ENCODE measurements at regions not wholly inside any gene's neighbourhood (a gene's known extent, or its start where the extent isn't known, plus 50 kb on each side); places are given as distances from the start of the nearest gene placed in this dataset.
"Not testable (repeated sequence)": the region's sequence is repeated elsewhere in the genome, so short reads cannot be mapped to it uniquely, and the experiment has no call there.

DNA sequence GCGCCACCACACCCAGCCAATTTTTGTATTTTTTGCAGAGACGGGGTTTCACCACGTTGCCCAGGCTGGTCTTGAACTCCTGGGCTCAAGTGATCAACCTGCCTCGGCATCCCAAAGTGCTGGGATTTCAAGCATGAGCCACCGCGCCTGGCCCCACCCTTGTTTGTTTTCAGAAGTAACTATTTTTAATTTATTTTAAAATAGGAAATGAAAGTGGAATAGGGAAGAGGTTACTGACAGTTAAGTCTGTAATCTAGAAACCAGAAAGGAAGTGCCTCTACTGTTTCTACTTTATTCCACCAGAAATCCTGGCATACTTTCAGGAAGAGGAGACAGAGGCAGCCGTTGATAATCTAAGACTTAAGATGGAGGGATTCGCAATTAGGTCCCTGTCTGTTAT lies 225.6 kb downstream of the TANC2 start:
- H2AFZ ChIP-seq (ENCODE audit: low read length, unreplicated experiment), result no peak overlapping the region
- peaks cover 8% of the 10 kb centered on the region for H3K79me2 ChIP-seq (ENCODE audit: control insufficient read depth, insufficient read depth, low read length, unreplicated experiment)
- no peak overlapping the region for H3K27ac ChIP-seq (ENCODE audit: low read depth, low read length)
- no peak overlapping the region for H3K4me3 ChIP-seq (ENCODE audit: low read depth, low read length)
- peaks cover 22% of the 10 kb centered on the region for H3K4me1 ChIP-seq (ENCODE audit: control insufficient read depth, insufficient read depth, low read length, unreplicated experiment)
- peaks cover 8% of the 10 kb centered on the region; the same call in 1 of the 2 replicates for H3K36me3 ChIP-seq (ENCODE audit: insufficient read depth, low read length)
- H3K27me3 ChIP-seq (ENCODE audit: insufficient read depth, low read length), result no peaks in the 10 kb centered on the region

- H3K79me2 ChIP-seq (ENCODE audit: control insufficient read depth, insufficient read depth, low read length, unreplicated experiment), result peaks cover 8% of the 10 kb centered on the region
Measured at GRCh38 chr17:63193827-63194226, 227.8 kb downstream of the TANC2 start.

DNA sequence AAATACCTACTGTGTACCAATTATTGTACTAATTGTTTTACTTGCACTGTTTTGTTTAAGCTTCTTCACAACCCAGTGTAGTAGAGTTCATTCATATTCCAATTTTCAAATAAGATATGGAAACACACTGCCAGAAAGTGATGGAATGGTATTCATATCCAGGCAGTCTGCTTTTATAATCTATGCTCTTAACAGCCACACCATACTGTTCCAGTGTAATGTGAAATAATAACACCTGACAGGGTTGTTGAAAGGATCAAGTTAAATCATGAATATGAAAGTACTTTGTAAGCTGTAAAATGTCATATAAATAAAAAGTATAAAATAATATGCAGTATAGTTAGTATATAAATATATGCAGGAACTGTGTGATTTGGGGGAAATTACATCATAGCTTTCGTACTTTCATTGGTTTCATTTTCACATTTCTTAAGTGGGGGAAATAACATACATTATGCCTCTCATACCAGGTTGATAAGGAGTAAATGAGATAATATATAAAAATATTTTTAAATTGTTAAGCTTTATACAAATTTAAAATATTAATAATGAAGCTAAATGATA lies 230.8 kb downstream of the TANC2 start:
- H3K79me2 ChIP-seq (ENCODE audit: control insufficient read depth, insufficient read depth, low read length, unreplicated experiment), result peaks cover 7% of the 10 kb centered on the region
- H3K27me3 ChIP-seq (ENCODE audit: insufficient read depth, low read length), result no peaks in the 10 kb centered on the region
- peaks cover 20% of the 10 kb centered on the region; the same call in 1 of the 2 replicates for H3K36me3 ChIP-seq (ENCODE audit: insufficient read depth, low read length)

More at GRCh38 chr17:63193827-63194226, 227.8 kb downstream of the TANC2 start:
- no peak overlapping the region for H3K27ac ChIP-seq (ENCODE audit: low read depth, low read length)
- H3K36me3 ChIP-seq (ENCODE audit: insufficient read depth, low read length), result peaks cover 8% of the 10 kb centered on the region; the same call in 1 of the 2 replicates
- H3K4me3 ChIP-seq (ENCODE audit: low read depth, low read length), result no peak overlapping the region
- H2AFZ ChIP-seq (ENCODE audit: low read length, unreplicated experiment), result no peak overlapping the region
- H3K4me1 ChIP-seq (ENCODE audit: control insufficient read depth, insufficient read depth, low read length, unreplicated experiment), result peaks cover 13% of the 10 kb centered on the region
- no peaks in the 10 kb centered on the region for H3K27me3 ChIP-seq (ENCODE audit: insufficient read depth, low read length)

DNA sequence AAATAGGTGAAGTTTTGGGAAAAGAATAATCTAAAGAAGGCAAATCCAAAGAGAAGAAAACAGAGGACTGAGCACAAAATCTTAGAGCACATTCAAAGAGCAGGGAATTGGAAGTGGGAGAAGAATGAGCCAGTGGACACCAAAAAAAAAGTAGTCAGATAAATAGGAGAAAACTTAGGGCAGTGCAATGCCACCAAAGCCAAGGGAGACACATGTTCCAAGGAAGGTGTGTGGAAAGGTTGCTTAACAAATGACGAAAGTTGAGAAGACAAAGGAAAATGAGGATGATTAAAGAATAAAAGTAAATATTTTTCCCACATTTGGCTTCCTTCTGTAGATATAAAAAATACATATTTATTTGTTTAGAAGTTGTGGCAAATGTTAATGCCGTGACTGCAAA lies 237.6 kb downstream of the TANC2 start:
- Histone ChIP-seq H3K4me3 (ENCODE audit: low read depth, low read length) (no peak overlapping the region), H3K27ac (ENCODE audit: low read depth, low read length) (no peak overlapping the region), H3K27me3 (ENCODE audit: insufficient read depth, low read length) (no peaks in the 10 kb centered on the region), H3K36me3 (ENCODE audit: insufficient read depth, low read length) (peaks cover 31% of the 10 kb centered on the region), H3K79me2 (ENCODE audit: control insufficient read depth, insufficient read depth, low read length, unreplicated experiment) (no peaks in the 10 kb centered on the region), H3K4me1 (ENCODE audit: control insufficient read depth, insufficient read depth, low read length, unreplicated experiment) (no peaks in the 10 kb centered on the region), H2AFZ (ENCODE audit: low read length, unreplicated experiment) (no peak overlapping the region)

More for the DNA sequence above, 230.8 kb downstream of the TANC2 start:
- H3K27ac ChIP-seq (ENCODE audit: low read depth, low read length), result no peak overlapping the region
- no peak overlapping the region for H2AFZ ChIP-seq (ENCODE audit: low read length, unreplicated experiment)
- H3K4me3 ChIP-seq (ENCODE audit: low read depth, low read length), result no peak overlapping the region
- peaks cover 3% of the 10 kb centered on the region for H3K4me1 ChIP-seq (ENCODE audit: control insufficient read depth, insufficient read depth, low read length, unreplicated experiment)

DNA sequence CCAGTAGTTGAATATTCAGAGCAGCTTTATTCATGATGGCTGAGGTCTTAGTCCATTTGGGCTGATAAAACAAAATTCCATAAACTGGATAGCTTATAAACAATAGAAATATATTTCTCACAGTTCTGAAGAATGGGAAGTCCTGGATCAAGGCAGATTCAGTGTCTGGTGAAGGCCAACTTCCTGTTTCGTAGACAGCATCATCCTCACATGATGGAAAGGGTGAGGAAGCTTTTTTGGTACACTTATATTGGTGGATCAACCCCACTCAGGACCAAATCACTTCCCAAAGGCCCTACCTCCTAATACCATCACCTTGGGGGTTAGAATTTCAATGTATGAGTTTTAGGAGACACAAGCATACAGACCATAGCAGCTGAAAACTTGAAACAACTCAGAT lies 224.2 kb downstream of the CYB561 start:
- Histone ChIP-seq H3K79me2 (ENCODE audit: control insufficient read depth, insufficient read depth, low read length, unreplicated experiment) (no peaks in the 10 kb centered on the region), H3K27ac (ENCODE audit: low read depth, low read length) (no peak overlapping the region), H3K4me1 (ENCODE audit: control insufficient read depth, insufficient read depth, low read length, unreplicated experiment) (no peaks in the 10 kb centered on the region), H3K4me3 (ENCODE audit: low read depth, low read length) (no peak overlapping the region), H3K36me3 (ENCODE audit: insufficient read depth, low read length) (peaks cover 6% of the 10 kb centered on the region; the same call in 1 of the 2 replicates), H3K27me3 (ENCODE audit: insufficient read depth, low read length) (no peaks in the 10 kb centered on the region), H2AFZ (ENCODE audit: low read length, unreplicated experiment) (no peak overlapping the region)

DNA sequence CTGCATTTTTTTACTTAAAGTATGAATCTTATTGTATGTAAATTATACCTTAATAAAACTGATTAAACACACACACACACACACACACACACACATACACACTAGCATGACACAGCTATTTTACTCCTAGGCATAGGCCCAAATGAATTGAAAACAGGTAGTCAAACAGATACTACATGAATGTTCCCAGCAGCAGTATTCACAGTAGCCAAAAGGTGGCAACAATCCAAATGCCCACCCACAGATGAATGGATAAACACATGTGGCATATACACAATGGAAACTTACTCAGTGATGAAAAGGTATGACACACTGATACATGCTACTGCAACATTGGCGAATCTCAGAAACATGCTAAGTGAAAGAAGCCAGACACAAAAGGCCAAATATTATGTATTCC lies 223.5 kb downstream of the CYB561 start:
- Histone ChIP-seq H3K4me1 (ENCODE audit: control insufficient read depth, insufficient read depth, low read length, unreplicated experiment) (no peaks in the 10 kb centered on the region), H3K27ac (ENCODE audit: low read depth, low read length) (no peak overlapping the region), H3K79me2 (ENCODE audit: control insufficient read depth, insufficient read depth, low read length, unreplicated experiment) (peaks cover 4% of the 10 kb centered on the region), H3K4me3 (ENCODE audit: low read depth, low read length) (no peak overlapping the region), H3K36me3 (ENCODE audit: insufficient read depth, low read length) (peaks cover 6% of the 10 kb centered on the region; the same call in 1 of the 2 replicates), H3K27me3 (ENCODE audit: insufficient read depth, low read length) (no peaks in the 10 kb centered on the region), H2AFZ (ENCODE audit: low read length, unreplicated experiment) (no peak overlapping the region)

- peaks cover 7% of the 10 kb centered on the region for H3K79me2 ChIP-seq (ENCODE audit: control insufficient read depth, insufficient read depth, low read length, unreplicated experiment)
- no peaks in the 10 kb centered on the region for H3K27me3 ChIP-seq (ENCODE audit: insufficient read depth, low read length)
- no peak overlapping the region for H3K27ac ChIP-seq (ENCODE audit: low read depth, low read length)
- H3K4me1 ChIP-seq (ENCODE audit: control insufficient read depth, insufficient read depth, low read length, unreplicated experiment), result no peaks in the 10 kb centered on the region
- peaks cover 6% of the 10 kb centered on the region; the same call in 1 of the 2 replicates for H3K36me3 ChIP-seq (ENCODE audit: insufficient read depth, low read length)
- H3K4me3 ChIP-seq (ENCODE audit: low read depth, low read length), result no peak overlapping the region
- H2AFZ ChIP-seq (ENCODE audit: low read length, unreplicated experiment), result no peak overlapping the region
Measured at GRCh38 chr17:63223212-63223911, 222.7 kb downstream of the CYB561 start.

GRCh38 chr17:63224644-63225043 lies 221.5 kb downstream of the CYB561 start:
- Histone ChIP-seq H2AFZ (ENCODE audit: low read length, unreplicated experiment) (no peak overlapping the region), H3K4me1 (ENCODE audit: control insufficient read depth, insufficient read depth, low read length, unreplicated experiment) (no peaks in the 10 kb centered on the region), H3K36me3 (ENCODE audit: insufficient read depth, low read length) (peaks cover 6% of the 10 kb centered on the region; the same call in 1 of the 2 replicates), H3K27me3 (ENCODE audit: insufficient read depth, low read length) (no peaks in the 10 kb centered on the region), H3K79me2 (ENCODE audit: control insufficient read depth, insufficient read depth, low read length, unreplicated experiment) (peaks cover 14% of the 10 kb centered on the region), H3K4me3 (ENCODE audit: low read depth, low read length) (no peak overlapping the region), H3K27ac (ENCODE audit: low read depth, low read length) (no peak overlapping the region)

DNA sequence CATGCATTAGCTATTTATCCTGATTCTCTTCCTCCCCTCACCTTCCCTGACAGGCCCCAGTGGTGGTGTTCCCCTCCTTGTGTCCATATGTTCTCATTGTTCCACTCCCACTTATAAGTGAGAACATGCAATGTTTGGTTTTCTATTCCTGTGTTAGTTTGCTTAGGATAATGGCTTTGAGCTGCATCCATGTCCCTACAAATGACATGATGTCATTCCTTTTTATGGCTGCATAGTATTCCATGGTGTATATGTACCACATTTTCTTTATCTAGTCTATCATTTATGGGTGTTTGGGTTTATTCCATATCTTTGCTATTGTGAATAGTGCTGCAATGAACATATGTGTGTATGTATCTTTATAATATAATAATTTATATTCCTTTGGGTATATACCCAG lies 219.4 kb downstream of the CYB561 start:
- peaks cover 16% of the 10 kb centered on the region for H3K79me2 ChIP-seq (ENCODE audit: control insufficient read depth, insufficient read depth, low read length, unreplicated experiment)
- not testable (repeated sequence) for H3K4me3 ChIP-seq (ENCODE audit: low read depth, low read length); H2AFZ ChIP-seq (ENCODE audit: low read length, unreplicated experiment); H3K4me1 ChIP-seq (ENCODE audit: control insufficient read depth, insufficient read depth, low read length, unreplicated experiment); H3K27ac ChIP-seq (ENCODE audit: low read depth, low read length); H3K36me3 ChIP-seq (ENCODE audit: insufficient read depth, low read length); H3K27me3 ChIP-seq (ENCODE audit: insufficient read depth, low read length)

DNA sequence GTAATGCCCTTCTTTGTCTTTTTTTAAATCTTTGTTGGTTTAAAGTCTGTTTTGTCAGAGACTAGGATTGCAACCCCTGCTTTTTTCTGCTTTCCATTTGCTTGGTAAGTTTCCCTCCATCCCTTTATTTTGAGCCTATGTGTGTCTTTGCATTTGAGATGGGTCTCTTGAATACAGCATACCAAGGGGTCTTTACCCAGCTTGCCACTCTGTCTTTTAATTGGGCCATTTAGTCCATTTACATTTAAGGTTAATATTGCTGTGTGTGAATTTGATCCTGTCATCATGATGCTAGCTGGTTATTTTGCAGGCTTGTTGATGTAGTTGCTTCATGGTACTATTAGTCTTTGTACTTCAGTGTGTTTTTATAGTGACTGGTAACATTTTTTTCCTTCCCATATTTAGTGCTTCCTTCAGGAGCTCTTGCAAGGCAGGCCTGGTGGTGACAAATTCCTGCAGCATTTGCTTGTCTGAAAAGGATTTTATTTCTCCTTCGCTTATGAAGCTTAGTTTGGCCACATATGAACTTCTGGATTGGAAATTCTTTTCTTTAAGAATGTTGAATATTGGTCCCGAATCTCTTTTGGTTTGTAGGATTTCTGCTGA lies 215.0 kb downstream of the CYB561 start:
- not testable (repeated sequence) for H3K4me3 ChIP-seq (ENCODE audit: low read depth, low read length)

More for the DNA sequence above, 215.0 kb downstream of the CYB561 start:
- not testable (repeated sequence) for H3K27ac ChIP-seq (ENCODE audit: low read depth, low read length); H3K4me1 ChIP-seq (ENCODE audit: control insufficient read depth, insufficient read depth, low read length, unreplicated experiment); H2AFZ ChIP-seq (ENCODE audit: low read length, unreplicated experiment); H3K36me3 ChIP-seq (ENCODE audit: insufficient read depth, low read length); H3K27me3 ChIP-seq (ENCODE audit: insufficient read depth, low read length)
- H3K79me2 ChIP-seq (ENCODE audit: control insufficient read depth, insufficient read depth, low read length, unreplicated experiment), result peaks cover 35% of the 10 kb centered on the region

Measured in ACC112 (cell line).